CD4-positive, alpha-beta T cell treated with Interleukin-17A for 1 hour (primary cell): ENCODE measurements at regions not wholly inside any gene's neighbourhood (a gene's known extent, or its start where the extent isn't known, plus 50 kb on each side); places are given as distances from the start of the nearest gene placed in this dataset.
"Not testable (repeated sequence)": the region's sequence is repeated elsewhere in the genome, so short reads cannot be mapped to it uniquely, and the experiment has no call there.

Source experiments
- DNase-seq: peaks from one replicate; pipeline ENCODE4 v3.0.0-alpha.2; 2020

DNA sequence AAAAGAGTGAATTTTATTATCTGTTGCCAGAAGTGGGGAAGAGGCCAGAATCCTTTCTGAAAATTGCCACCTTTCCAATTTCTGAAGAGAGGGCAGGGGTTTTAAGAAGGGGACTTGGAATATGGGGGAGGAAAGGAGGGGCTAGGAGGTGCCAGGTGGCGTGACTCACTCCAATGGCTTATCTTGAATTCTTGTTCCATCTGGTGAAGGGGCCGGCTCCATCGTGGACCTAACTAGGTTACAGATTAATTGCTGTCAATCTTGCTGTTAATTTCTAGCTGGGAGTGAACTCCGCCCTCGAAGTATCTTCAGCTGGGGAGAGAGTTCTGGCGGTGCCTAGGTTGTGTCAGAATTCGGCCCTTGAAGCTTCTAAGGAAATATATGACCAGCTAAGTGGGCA, 138.7 kb downstream of the YTHDC2 start:
- DNase-seq = no peak

DNA sequence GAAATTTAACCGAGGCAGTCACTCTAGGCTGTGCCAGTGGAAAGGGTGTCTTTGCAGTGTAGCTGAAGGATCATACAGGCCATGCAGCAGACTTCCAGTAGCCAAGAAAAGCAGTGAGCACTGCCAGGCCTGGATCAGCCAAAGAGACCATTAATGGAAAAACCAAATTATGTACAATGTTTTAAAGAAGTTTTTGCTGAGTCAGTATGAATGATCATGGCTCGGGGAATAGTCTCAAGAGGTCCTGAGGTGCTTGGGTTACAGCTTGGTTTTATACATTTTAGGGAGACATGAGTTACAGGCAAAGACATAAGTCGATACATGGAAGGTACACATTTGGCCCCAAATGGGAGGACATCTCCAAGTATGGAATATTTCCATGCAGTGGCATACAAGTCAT, 141.3 kb downstream of the YTHDC2 start:
- DNase-seq = no peak

DNA sequence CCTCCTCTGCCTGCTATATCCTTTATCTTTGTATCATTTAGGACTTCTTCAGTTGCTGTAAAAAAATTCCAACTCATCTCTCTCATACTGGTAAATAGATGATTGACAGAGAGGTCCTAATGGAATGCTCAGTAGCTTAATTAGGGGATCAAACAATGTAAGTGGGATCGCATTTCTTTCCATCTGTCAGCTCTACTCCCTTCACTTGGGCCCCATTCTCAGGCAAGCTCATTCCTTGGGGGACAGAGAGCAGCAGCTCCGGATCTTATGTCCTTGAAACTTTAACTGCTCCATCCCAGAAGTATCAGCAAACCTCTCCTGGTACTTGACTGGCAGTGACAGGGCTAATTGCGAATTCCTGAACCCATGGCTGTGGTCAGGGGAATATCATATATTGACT, 146.7 kb downstream of the YTHDC2 start:
- DNase-seq = no peak

DNA sequence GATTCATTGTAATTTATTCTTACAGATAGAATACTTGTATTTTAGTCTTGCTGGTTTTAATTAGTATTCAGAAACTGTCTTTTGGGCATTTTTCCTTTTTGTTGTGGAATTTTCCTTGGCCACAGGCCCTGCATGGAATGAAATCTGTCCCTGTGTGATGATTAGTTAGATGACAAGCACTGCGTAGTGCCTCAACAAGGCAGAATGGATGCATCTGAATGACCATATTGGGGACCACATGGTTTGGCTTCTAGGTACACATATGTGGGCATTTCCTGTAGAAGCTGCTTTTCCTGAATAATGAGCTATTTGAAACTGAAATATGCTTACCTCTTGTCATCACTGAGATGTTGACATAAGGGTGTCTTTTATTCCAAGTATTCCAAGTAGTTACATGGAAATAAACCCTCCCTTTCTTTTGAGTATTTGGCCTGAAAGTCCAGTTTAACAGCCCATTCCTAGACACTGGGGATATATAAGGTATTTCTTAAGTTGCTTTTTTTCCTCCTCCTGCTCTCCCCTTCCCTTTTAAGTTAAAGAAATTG, 147.3 kb downstream of the YTHDC2 start:
- DNase-seq = no peak

DNA sequence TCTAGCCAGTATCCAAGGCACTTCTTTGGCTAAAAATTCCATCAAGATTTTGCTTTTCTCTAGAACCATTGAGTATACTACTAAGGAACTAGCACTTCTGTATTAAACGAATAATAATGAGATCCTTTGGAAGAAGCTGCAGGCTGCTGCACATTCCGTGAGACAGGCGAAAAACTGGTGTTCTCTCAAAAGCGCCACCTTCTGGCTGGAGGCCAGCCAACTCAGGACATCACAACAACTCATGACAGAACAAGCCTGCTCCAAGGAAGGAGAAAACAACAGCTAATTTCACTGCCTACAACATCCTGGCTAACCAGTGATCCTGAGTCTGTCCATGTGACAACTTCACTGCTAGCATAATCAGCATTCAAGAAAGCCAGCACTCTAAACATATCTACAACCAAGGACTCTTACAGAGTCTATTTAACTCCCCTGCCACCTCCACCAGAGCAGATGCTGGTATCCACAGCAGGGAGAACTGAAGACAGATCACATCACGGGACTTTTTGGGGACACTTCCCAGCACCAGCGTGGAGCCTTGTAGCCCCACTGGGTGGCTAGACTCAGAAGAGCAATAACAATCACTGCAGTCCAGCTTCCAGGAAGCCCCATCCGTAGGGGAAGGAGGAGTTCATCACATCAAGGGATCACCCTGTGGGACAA, 150.5 kb downstream of the YTHDC2 start:
- DNase-seq = peak; percentile 21

DNA sequence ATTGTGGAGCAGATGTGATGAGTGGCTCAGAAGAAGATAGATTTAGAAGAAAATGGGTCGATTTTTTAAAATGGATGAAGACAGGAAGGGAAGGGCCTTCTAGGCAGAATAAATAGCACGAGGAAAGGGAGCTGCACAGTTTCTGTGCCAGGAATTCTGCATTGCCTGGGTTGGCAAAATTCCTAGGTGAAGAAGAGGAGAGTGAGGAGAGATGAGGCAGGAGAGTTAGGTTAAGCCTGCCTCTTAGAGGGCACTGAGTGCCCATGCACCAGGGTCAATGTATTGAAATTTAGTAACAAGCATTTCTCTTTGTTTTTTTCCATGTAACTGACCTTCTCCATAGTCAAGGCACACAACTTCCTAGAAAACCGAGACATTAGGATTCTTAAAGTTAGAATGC, 159.5 kb downstream of the YTHDC2 start:
- no peak for DNase-seq

DNA sequence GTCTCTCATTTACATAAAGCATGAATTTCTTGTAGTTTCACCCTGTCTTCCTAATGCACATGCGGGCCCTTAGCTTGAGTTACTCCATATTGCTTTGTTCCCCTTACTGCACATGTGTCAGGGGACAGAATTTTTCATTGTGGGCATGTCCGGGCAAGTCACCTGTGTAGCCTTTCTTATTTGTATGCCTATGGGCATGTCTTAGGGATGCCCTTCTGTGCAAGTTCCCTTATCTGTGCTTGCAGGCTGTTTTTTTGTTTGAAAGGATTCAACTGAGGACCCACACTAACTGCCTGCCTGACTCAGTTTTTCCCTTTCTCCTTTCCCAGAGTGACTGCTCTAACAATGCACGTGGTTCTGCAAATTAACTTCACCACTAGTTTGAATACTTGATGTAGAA, 161.7 kb downstream of the YTHDC2 start:
- DNase-seq = no peak

DNA sequence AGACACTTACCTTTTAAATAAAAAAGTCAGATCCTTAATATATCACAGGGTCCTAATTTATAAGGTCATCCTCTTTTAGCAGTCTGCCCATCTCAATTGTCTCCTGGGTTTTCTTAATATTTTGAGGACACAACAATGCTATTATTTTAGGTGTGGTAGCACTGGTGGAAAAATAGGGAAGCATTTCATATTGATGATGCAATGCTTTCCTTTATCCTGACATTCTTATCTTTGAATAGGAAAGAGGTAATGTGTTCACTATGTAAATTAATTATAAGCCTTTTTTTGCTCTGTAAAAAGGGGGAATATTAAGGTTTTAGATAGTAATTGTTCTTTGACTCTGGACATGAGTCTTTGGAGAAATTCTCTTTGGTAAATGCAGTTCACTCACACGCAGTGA, 164.7 kb downstream of the YTHDC2 start:
- no peak for DNase-seq

DNA sequence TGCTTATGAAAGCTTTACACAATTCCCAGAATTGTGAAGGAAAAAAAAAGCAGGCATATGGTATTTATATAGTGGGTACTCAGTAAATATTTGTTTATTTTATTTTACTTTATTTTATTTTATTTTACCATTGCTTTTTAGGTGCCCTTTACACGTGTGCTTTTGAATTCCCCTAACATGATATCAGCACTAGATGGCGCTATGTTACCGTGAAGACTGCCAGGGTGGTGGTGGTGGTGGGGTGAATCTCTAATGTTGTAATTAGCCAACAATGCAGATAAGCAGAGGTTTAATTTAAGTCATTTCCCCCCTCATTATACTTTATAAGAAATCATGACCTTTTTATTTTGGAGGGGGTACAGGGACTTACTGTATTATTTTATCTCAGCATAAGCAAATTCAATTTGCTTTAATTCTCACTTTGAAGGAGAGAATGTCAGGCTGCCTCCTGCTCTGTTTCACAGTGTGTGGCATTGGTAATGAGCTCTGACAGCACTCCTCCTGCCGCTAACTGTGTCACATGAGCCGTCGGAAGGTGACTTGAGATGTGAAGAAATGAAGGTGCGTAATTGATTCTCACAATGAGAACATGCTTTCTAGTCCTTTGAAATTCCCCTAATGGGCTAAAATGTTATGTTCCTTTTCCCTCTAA, 165.6 kb downstream of the YTHDC2 start:
- peak; percentile 22 for DNase-seq

DNA sequence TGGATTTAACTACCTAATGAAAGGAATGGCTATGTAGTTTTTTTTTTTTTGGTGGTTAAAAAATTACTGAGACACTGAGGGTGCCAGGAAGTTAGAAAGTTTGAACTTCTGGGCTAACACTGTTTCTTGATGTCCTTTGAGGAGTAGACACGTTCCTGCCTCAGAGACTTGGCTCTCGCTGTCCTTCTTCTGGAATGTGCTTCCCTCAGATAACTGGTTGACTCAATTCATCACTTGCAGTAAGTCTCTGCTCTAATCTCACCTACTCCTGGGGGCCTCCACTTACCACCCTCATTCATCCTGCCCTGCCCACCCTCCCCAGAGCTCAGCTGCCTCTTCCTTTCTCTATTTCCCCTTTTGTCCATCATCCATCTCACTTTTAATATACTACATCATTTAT, 167.0 kb downstream of the YTHDC2 start:
- DNase-seq = no peak

DNA sequence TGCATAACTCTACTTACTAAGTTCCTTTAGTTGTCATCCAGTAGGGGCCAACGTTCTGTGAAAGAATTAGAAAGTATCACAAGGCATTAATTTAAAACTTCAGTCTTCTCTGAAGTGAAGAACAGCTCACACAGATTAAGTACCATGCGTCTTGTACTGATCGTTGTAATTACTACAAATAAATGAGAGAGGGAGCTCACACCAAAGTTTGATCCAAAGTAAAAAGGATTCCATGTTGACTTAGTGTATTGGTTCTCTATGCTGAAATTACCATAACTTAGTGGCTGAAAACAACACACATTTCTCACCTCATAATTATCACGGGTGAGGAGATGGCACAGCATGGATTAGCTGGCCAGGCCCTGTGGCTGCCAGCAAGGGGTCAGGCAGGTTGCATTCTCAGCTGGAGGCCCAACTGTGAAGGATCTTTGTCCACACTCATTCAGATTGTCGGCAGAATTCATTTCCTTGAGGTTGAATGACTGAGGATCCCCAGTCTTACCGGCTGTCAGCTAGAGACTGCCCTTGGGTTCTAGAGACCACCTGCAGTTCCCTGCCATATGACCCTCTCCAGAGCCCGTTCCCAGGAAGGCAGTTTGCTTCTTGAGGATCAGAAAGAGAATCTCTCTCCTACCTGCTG, 169.1 kb downstream of the YTHDC2 start:
- DNase-seq = no peak

DNA sequence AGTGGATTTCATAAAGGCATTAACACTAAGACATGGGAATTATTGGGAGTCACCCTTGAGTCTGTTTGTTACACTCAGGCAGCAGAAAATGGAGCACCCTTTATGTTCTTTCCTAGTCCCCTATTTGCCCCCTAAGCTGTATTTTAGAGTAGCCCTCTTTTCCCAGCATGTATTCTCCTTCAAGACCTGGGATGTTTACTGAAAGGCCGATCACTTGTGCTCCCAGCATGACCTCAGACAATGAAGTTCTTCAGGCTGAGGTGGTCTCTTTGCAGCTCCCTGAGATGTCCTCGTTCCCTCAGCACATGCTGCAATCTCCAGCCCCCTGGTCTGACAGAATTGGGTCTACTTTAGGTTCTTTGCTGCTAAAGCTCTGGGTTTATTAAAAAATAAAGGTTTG, 169.7 kb downstream of the YTHDC2 start:
- DNase-seq = no peak

DNA sequence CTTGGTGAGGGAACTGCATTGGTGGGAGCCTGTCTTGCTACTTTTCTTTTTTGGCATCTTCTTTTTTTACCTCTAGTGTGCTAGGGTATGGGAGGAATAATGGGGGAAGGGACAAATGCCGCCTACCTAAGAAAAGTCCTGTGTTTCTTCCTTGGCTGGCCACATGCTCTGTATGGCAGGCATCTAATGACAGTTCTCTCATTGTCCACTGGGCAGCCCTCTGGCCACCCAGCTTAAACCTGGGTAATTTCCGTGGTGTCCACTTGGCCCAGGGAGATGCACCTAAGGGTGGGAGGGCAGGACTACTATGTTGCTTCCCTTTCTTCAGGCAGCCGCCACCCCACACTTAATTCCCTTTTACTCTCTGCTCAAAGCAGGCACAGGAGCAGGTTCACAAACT, 173.1 kb downstream of the YTHDC2 start:
- DNase-seq = no peak

DNA sequence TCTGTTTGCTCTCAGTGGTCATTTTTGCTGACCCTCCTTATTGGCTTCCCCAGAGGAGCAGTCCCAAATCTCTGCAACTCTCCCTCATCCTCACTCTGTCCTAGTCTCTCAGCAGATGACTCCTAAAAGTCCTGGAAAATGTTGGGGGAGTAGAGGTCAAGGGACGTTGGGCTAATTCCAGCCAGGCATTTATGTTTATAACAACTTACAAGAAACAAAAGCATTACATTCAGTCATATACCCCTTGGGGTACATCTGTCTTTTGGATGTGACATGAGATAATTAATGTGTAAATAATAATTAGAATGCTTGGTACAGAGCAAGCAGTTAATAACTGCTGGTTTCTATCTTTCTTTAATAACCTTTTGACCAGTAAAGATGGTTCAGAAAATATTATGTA, 176.2 kb downstream of the YTHDC2 start:
- DNase-seq = no peak

DNA sequence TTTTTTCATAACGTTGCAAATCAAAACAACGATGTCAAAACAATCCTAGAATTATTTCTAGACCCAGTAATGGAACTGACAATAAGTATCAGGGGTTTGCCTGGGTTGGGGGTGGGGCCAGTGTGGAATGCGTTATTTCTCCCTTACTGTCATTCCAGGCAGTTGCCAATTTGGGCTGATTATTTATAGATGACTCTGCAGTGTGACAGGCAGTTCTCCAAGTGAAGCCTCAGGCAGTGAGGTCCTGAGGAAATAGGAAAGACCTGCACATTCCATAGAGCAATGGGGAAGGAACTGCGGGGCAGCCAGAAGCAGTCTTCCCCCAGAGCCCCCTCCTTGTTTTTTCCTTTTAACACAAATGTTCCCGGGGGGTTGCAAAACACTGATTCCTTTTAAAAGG, 179.0 kb downstream of the YTHDC2 start:
- no peak for DNase-seq

DNA sequence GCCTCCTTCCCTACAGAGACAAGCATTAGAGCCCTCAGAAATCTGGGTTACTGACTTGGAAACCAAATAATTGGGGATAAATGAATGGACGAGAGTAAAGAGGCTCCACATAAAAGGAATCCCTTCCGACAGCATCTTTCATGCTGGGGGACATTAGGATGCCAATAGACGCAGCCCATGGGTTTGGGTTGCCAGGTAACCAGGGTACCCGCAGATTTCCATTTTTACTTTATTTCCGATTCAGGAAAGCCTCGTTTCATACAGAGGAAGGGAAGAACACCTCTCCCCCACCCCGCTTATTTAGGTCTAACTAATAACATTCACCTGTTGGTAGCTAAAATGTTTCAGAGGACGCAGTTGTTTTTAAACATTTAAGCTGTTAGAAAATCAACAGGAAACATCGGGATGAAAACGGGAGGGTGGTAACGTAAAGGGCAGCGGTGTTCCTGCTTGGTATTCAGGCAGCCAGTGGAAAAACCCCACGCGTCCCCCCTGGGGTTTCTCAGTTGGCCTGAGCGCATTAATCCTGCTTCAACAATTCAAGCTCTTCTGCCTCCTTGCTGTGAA, 179.5 kb downstream of the YTHDC2 start:
- no peak for DNase-seq

DNA sequence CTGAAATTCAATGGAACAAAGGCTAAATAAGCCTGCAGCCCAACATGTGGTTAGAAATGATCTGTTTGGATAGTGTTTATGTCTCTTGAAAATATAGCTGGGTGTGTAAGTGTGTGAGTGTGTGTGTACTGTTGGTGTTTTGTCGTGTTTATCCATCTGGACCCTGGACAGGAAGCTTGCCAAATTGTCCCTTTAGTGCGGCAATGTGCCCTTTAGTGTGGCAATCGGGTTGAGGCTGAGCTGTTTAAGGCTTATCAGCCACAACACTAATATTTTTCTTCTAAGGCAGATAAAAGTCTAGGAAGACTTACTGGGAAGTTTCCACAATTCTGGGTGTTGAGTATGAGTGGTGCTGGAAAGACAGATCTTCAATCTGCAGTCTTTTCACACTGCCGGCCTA, 180.2 kb downstream of the YTHDC2 start:
- no peak for DNase-seq

DNA sequence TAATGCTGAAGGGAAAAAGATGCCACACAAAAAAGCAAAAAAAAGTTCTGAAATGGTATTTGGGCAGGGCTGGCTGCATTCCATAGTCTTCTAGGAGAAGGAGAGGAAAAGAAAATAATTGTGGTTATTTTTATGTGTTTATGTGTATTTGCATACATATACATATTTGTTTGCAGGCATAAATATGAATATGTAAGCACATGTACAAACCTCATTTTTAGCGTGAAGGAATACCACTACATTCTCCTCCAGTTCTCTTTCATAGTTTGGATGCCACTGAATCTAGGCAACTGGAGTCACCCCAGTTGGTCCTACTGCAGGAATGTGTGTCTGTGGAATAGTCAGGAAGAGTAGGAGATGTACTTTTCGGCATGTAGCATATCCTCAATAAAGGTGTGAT, 181.1 kb downstream of the YTHDC2 start:
- no peak for DNase-seq

DNA sequence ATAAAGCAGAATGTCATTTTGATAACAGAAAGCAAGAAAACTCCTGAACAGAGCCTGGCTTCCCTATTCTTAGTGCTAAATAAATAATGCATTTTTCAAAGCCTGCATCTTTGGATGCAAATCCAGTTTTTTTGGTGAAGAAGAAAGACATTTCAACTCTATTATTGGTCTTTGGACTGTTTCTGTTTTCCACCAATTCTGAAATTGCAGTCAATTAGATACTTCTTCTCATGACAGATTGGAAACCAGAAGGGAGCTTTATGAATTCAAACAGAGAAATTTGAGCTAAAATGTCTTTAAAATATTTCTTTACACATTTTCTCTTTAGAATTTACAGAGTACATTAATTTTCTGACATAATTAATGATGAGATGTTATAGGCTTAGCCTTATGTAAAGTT, 189.8 kb downstream of the YTHDC2 start:
- DNase-seq = no peak

DNA sequence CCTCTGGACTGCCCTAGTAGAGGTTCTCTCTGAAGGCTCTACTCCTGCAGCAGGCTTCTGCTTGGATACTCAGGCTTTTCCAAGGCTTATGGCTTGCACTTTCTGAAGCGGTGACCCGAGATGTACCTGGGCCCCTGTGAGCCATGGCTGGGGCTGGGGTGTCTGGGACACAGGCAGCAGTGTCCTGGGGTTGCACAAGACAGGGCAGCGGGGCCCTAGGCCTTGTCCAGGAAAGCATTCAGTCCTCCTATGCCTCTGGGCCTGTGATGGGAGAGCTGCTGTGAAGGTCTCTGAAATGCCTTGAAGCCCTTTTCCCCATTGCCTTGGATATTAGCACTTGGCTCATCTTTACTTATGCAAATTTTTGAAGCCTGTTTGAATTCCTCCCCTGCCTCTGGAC, 192.2 kb downstream of the YTHDC2 start:
- DNase-seq = no peak

DNA sequence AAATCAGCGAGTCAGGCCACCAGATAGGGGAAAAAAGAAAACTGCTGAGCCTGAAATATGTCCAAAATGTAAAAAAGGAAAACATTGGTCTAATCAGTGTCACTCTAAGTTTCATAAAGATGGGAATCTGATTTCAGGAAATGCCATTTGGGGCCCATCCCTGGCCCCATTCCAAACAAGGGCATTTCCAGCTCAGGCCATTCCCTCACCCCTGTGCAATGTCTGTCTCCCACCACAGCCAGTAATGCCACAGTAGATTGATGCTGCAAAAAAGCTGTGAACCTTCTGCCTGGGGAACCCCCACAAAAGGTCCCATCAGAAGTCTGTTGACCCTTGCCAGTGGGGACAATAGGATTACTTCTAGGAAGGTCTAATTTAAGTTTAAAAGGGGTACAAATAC, 199.6 kb downstream of the YTHDC2 start:
- no peak for DNase-seq

DNA sequence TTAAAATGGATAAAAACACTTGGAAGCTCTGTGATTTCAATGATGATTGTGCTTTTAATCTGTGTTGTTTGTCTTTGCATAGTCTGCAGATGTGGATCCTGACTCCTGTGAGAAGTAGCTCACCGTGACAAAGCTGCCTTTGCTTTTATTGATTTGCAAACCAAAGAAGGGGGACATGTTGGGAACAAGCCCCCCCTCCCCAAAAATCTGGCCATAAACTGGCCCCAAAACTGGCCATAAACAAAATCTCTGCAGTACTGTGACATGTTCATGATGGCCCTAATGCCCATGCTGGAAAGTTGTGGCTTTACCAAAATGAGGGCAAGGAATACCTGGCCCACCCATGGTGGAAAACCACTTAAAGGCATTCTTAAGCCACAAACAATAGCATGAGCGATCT, 202.4 kb downstream of the YTHDC2 start:
- DNase-seq = not testable (repeated sequence)

DNA sequence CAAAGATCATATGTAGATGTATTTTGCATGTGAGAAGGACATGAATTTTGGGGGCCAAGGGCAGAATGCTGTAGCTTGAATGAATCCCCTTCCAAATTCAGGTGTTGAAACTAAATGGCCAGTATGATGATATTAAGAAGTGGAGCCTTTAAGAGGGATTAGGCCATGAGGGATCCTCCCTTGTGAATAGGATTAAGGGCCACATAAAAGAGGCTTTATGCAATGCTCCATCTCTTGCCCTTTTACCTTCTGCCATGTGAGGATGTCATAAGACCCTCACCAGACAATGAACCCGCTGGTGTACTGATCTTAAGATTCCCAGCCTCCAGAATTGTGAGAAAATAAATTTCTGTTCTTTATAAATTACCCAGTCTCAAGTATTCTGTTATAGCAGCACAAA, 206.1 kb downstream of the YTHDC2 start:
- no peak for DNase-seq

DNA sequence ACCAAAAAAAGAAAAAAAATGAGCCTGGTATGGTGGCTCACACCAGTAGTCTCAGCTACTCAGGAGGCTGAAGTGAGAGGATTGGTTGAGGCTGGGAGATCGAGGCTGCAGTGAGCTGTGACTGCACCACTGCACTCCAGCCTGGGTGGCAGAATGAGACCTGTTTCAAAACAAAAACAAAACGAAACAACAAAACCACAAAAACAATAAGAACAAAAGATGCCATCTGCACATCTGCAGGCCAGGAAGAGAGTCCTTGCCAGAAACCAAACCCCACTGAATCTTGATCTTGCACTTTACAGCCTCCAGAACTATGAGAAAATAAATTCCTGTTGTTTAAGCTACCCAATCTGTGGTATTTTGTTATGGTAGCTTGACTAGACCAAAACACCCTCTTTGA, 207.7 kb downstream of the YTHDC2 start:
- DNase-seq = no peak
